ENCODE measurements at regions not wholly inside any gene's neighbourhood (a gene's known extent, or its start where the extent isn't known, plus 50 kb on each side); places are given as distances from the start of the nearest gene placed in this dataset.

DNA sequence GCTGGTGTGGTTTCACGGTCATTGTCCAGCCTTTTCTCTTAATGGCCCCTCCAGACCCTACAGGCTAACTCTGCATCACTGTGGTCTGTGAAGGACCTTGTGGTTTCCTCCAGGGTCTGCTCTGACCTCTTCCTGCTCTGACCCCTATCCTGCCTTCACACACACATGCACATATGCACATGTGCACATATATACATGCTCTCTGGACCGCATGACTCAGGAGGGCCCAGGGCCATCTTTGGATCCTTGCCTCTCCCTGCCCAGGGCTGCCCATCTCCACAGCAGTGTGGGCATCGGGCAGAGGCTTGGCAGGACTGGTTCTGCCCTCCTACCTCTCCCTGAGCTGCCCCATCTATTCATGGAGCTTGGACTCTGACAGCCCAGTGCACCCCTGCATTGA, 510.9 kb downstream of the PTPRU start:
- DNase-seq: no peak

DNA sequence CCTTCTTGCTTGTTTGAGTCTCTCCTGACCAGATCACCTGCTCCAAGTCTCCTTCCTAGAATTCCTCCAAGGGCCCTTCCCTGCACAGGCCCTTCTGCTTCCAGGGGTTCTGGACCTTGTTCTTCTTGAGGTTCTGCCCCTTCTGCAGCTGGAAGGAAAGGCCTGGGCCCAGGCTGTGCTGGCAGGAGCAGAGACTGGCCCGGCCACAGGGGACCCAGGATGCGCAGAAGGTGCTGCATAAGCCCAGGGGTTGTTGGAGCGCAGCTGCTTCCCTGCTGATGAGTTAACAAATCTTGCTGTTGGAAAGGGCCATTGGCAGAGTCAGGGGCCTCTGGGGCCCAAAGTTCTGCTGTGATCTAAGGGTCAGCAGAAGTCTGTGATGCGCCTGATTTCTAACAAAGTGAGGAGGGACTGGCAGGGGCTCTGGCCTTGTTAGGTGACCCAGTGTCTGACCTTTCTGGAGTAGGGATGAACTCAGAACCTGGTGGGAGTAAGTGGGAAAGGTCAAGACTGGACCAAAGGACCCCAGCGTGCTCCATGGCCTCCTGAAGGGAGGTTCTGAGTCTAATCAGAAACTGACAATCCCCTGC, 509.8 kb downstream of the PTPRU start:
- no peak for DNase-seq

DNA sequence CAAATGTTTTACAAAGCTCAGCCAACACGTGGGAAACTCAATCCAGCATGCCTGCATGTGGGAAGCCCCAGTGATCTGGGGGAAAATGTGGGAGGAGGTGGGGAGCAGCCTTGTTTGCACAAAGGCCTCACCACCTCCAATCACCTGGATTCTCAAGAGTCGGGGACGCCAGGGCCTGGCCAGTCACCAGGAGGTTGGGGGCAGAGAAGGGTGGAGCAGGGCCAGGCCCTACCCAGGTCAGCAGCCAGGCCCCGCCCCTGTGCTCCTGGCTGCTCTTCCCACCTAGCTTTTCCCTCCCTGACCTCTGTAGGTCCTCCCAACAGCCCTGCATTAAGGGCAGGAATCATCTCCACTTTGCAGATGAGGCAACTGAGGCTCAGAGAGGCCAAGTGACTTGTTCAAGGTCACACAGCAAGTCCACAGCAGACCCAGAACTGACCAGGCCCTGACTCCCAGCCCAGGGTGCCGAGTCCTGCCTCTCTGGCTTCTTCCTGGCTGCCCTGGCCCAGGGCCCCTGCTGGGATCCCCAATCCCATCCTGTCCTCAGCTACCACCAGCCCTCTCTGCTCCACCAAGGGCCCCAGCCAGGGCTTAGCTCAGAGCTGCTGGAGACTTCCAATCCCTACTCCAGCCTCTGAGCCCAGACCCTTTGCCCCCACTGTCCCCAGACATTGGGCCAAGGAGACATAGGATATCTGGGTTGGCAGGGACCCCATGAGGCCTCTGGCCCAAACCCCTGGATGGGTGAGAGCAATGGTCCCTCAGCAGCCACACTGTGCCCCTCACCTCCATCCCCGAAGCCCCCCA, 508.6 kb downstream of the PTPRU start:
- no peak for DNase-seq

DNA sequence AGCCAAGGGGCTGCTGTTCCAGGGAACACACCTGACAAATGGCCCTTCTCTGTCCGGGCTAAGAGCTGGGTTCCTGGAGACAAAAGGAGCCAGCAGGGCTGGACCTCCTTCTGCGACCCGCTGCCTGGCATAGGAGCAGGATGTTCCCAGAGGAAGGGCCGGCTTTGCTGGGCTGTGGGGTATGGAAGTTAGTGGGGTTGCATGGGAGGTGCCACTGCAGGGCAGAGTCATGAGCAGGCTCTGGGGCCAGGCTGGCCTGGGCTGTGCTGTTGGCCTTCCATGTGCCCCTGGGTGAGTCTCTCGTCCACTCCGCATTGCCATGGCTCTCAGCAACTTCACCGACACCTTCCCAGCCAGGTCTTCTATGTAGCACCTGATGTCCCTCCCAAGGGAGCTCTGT, 507.6 kb downstream of the PTPRU start:
- DNase-seq: no peak

DNA sequence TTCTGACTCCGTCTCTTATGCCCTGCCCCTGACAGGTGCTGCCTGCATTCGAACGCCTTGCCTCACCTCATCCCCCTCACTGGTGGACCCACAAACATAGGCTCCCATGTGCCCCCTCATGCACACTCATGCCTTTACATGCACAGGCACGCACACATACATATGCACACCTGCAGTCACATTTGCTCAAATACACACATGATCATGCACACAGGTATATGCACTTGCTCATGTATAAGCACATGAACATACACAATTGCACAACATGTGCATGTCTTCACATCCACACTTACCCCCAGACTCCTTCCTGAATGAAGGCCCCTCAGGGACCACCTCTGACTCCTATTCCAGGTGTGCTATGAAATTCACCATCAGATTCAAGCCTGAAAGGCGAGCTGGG, 506.9 kb downstream of the PTPRU start:
- no peak for DNase-seq

DNA sequence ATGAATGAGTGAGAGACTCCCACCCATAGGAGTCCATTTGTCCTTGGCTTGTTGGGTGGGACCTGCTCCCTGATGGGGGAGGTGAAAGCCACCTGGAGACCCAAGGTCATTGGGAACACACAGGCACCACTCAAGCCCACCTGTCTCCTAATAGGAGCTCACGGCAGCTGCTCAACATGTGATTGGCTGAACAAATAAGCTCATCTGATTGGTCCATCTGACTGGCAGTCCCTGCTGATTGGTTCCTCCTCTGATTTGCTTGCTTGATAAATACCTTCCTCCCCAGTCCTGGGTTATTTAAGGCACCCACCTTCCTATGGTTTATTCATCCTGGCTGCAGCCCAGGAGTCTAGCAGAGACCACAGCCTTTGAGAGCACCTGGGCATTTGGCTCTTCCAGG, 502.9 kb downstream of the PTPRU start:
- no peak for DNase-seq

DNA sequence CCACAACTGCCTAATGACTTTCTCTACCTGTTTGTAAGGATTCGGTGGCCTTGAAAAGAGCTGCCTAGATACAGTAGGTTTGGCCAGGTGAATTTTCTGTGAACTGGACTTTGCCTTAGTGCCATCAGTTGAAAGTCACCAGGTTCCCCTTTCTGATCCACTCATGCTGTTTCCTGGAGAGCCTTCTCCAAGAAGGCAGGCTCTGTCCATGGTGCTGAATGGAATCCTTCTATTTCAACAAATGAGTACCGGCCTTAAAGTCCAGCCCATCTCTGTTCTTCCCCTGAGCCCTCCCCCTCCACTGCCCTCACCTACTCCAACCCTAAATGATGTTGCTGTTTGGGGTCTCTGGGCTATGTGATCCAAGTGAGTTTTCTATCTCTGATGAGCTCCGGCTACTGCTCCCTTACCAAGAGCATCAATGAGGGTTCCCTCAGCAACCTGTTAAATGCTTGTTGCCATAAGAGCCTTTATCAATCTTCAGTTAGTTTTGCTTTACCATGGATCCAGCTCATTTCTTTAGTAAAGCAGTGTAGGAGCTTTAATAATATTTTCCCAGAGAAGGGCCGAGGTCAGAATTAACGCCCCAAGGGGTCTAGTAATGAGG, 500.4 kb downstream of the PTPRU start:
- DNase-seq: no peak

DNA sequence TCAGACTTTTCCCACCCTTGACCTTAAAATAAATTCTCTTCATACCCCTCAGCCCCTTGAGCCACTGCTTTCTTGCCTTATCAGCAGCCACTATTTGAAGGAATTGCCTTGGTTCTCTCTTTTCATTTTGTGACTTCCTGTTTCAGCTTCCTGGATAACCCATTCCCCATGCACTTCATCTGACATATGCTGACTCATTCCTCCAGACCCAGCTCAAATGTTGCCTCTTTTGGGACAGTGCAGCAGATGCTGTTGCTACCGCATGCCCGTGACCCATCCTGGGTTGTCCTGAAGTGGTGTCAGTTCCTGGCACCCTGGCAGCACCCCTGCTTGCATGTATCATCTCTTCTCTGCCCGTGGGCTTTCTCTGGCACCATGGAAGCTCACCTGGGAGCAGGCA, 496.1 kb downstream of the PTPRU start:
- DNase-seq: no peak

DNA sequence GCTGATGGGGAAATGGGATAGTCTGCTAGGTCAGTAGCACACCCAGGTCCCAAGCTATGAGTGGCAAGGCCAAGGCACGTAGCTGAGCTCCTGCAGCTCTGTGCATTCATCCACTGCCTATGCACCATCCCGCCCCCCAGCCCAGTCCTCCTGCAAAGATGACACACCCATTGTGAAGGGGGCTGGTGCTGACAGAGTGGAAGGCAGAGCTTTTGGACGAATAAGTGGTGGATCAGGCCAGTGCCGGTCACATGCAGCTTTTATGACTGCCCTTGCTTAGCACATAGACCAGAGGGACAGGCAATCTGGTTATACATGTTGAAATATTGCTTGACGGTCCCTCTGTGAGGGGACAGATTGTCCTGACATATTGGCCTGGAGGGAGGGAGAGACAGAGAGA, 494.3 kb downstream of the PTPRU start:
- no peak for DNase-seq

DNA sequence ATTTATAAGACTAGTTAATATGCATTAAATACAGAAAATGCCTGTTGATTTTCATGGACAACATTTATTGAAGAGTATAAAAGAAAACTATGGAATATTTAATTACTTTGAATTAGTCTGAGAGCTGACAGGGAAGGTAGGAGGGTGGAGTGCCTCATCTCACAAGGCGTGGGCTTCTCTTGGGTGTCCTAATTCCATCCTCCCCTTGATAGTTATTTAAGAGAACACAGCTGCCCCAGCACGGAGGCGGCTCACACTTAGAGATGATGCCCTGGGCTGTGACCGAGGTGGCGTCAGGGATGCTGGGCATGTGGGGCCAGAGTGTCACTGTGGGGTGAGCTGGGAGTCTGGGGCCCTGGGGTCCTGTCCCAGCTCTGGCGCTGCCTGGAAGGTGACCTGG, 493.0 kb downstream of the PTPRU start:
- no peak for DNase-seq

DNA sequence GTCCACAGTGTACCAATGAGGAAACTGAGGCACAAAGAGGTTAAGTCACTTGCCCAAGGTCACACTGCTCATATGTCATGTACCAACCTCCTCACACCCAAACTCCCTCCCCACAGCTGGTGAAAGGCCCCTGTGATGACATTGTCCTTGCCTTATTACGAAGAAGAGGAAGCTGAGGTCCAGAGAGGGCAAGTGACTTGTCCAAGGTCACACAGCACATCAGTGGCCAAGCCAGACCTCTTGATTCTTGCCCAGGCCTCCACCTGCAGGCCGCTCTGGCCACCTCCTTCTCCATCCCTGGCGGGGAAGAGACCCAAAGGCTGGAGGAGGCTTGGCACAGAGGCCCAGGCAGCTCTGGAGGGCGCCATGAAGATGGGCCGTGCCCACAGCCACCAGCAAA, 492.4 kb downstream of the PTPRU start:
- no peak for DNase-seq

DNA sequence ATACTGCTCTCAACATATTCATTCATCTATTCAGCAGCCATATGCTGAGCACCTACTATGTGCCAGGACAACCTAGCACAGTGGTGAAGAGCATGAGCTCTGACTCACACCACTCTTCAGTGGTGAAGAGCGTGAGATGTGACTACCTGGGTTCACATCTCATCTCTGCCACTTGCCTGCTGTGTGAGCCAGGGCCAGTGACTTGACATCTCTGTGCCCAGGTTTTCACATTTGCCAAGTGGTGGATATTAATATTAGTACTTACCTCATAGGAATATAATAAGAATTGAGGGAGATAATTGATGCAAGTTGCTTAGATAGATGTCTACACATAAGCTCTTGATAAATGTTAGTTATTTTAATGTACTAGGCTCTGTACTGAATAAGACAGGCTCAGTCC, 488.9 kb downstream of the PTPRU start:
- DNase-seq: no peak

DNA sequence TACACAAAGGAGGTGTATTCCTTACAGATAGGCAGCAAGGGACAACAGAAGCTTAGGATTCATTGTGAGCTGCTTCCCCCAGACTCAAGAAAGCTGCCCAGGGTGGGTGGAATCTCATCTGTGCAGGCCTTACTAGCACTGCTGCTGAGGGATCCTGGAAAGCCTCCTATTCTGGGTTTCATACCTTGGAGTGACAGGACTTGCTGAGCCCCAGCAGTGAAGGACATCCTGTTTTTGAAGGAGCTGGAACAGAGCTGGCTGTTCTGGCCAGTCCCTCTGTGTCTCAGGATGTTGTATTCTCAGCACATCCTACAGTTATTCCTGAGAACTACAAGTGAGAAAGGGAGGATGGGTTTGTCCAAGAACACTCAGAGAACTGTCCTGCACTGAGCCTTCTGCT, 486.3 kb downstream of the PTPRU start:
- DNase-seq: no peak

DNA sequence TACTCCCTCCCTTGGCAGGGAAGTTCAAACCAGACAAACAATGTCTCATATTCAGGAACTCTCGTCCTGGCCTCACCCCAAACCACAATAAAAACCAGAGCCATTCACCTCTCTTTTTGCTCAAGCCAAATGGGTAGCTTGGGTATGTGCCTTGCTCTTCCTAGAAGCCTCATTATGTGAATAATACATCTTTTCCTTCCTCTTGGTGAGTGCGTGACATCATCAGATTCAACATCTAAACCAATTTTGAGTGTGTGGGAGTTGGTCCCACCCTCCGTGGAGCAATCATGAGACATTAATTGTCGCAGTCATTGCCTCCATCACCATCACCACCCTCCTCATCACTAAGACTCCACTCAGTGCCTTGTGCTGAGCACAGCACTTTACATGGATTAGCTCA, 482.9 kb downstream of the PTPRU start:
- no peak for DNase-seq

DNA sequence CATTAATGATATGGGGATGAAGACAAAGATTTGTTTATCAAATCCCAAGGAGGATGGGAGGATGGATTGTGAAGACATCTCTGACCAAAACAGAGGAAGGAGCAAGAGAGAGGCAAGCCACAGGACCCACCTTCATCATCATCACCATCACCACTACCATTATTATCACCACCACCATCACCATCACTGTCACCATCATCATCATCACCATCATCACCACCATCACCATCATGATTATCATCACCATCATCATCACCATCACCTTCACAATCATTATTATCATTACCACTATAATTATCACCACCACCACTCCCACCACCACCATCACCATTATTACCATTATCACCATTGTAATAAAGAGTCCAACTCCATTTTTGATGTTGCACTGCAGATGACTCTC, 482.5 kb downstream of the PTPRU start:
- DNase-seq: no peak

DNA sequence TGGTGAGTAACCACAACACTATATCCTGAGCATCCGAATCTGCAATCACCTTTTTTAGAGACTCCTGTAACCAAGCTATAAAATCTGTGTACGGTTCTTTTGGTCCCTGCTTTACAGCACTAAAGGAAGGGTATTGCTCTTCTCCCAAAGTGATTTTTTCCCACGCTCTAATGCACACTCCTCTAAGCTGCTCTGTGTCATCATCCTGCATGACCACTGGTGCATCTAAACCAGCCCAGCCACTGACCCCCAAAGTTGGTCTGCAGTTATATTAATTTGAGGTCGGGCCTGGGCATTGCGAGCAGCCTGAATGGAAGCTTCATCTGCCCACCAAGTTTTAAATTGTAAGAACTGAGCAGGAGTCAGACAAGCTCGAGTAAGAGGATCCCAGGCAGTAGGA, 480.0 kb downstream of the PTPRU start:
- no peak for DNase-seq

DNA sequence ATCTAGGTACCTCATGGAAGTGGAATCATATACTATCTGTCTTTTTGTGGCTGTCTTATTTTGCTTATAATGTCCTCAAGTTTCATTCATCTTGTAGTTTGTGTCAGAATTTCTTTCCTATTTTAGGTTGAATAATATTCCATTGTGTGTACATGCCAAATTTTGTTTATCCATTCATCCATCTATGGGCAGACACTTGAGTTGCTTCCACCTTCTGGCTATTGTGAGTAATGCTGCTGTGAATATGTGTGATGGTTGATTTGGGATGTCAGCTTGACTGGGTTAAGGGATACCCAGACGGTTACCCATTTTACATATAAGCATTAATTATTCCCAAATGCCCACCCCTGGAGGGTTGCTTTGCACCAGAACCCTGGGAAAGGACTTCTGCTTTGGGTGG, 477.5 kb downstream of the PTPRU start:
- no peak for DNase-seq

DNA sequence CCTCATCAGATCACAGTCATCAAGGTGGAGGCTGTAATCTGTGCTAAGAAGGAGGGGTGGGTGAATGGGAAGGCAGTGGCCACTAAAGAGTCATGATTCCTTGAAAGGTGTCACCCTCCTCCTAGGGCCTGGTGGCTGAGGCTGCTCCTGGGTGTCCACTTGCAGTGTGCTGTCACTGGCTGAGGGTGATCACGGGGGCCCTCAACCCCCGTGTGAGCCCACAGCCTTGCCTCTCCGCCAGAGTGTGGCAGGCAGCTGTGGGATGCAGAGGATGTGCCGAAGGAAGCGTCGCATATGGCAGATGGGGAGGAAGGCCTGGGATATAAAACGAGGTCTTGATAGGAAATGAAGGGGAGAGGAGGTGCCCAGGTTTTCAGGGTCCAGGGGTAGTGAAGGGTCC, 476.5 kb downstream of the PTPRU start:
- DNase-seq: no peak

DNA sequence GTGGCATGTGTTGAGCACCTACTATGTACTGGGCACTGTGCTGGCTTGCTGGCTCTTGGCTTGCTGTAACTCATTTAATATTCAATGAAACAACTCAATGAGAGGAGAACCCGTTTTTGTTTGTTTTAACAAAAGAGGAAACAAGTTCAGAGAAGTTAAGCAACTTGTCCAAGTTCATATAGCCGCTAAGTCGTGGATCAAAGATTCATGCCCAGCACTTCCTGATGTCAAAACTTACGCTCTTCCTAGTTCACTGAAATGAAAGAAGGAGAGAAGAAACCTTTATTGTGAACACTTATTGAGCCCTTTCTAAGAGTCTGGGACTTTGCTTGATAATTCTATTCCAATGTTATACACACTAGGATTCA, 475.9 kb downstream of the PTPRU start:
- no peak for DNase-seq

DNA sequence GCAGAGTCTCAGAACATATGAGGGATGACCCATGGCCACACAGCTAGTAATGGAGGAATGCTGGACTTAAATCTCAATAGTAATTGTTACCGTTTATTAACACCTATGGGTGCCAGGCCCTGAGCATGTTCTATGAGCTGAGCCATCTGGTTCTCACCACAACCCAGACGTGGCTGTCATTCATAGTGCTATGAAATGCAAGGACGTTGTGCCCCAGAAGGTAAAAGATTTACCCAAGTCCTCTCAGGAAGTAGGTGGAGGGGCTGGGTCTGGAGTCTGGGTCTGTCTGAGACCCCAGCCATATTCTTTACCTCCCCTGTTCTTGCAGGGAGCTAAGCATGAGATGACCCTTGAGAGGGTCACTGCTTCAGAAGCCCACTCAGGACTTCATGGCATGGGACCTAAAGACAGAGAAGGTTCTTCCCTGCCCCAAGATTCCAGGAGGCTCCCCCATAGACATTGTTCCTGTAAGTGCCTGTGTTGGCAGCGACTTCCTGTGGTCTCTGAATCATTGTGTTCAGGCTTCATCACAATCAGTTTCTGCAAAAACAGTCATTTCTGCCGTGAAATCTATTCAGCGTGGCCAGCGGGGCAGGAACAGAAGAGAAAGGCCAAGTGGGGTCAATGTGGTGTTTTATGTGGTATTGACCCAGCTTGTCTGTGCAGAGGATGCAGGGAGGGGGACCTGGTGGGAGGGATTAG, 475.4 kb downstream of the PTPRU start:
- no peak for DNase-seq

DNA sequence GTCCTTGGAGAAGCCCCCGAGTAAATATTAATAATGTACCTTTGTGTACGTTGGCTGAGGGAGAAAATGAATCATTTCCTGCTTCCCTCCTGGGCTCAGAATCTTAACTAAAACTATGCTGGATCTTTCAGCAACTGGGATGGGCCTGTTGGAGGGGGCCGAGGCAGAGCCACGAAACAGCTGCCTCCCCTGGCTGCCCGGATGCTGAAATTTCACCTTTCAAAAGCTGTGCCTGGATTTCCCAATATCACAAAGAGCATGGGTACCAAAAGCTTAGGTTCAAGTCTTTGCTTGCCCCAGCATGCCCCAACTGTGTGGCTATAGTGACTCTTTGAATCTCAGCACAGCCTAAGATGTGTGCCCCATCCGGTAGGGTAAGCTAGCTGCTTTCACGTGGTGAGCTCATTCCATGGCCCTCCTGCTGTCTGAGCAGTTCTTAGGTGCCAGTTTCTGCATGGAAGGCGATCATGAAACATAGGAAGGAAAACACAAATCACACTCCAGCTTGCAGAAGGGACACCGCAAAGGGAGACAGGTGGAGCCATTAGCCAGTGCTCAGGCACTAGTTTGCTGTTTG, 473.5 kb downstream of the PTPRU start:
- DNase-seq: peak; percentile 48

DNA sequence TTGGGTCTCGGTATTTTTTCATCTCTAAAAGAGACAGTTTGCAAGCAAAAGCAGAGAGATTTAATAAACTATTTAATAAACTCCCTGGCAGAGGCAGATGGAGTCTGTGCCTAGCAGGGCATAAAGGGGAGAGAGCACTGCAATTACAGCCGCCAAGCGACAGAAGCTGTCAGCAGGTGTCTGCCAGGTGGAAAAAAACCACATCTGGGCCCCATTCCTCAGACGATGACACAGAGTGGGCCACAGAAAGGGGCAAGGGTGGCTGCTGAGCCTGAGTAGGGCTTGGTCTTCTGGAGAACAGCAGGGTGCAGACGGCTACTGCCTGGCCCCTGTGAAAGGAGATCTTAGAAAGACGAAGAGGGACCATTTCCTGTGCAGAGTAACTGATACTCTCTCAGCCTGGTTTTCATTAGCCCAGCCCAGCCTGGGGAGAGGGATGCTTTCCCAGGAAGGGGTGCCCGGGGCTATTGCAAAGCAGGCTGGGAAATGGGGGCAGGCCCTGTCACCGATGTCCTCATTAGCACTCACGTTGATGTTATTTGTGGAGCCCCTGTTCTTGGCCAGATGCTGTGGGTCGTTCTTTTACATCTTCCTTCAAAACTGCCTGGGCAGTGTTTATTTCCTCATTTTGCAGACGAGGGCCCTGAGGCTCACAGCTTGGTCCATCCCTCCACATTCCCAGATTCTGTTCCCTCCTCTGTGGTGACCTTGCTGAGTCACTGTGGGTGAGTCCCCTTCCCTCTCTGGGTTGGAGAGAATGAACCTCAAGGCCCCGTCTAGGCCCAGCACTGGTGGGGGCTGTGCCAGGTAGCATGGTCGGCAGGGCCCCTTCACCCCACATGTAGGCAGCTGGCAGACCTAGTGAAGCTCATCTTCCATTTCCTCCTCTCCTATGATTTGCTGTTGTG, 472.7 kb downstream of the PTPRU start:
- DNase-seq: peak; percentile 55

DNA sequence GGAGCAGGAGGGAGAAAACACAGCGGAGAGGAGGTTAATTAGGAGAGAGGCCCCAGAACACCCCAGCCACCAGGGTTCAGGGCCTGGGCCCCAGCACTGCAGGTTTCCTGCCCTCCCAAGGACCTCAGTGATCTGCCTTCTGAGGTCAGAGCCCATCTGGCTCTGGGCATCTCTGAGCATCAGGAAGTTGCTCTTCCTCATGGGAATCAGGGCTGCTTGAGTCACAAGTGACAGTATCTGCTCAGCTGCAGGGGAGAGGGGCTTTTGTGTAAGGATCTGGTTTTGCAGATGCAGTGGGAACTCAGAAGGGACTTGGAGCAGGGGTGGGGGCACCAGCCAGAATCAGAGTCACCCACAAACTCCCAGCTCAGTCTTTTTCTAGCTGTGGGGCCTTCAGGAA, 472.1 kb downstream of the PTPRU start:
- no peak for DNase-seq

All from NCI-H510A treated with DMSO at 0.1 percent for 48 hours (cell line).